Sigmoid colon (tissue), 3 donors: ENCODE measurements at regions not wholly inside any gene's neighbourhood (a gene's known extent, or its start where the extent isn't known, plus 50 kb on each side); places are given as distances from the start of the nearest gene placed in this dataset.

Source experiments
- POLR2A ChIP-seq, 2 donors: fragments of 450-650 bp; IDR thresholded peaks; one replicate each; pipeline ENCODE4 v1.6.1; 2016; ENCODE audit warnings: antibody characterized with exemption in 2 of 2, mild to moderate bottlenecking in 2 of 2, moderate library complexity in 2 of 2
- TF ChIP-seq, protein P1 (sequence below), 4 experiments: fragments of 450-650 bp in 3 of 4; fragments of 200-600 bp in 1 of 4; IDR thresholded peaks; one replicate each; pipeline ENCODE4 v1.5.1; 2016 to 2019; ENCODE audit warnings: antibody characterized with exemption in 4 of 4, mild to moderate bottlenecking in 3 of 4, moderate library complexity in 2 of 4

DNA sequence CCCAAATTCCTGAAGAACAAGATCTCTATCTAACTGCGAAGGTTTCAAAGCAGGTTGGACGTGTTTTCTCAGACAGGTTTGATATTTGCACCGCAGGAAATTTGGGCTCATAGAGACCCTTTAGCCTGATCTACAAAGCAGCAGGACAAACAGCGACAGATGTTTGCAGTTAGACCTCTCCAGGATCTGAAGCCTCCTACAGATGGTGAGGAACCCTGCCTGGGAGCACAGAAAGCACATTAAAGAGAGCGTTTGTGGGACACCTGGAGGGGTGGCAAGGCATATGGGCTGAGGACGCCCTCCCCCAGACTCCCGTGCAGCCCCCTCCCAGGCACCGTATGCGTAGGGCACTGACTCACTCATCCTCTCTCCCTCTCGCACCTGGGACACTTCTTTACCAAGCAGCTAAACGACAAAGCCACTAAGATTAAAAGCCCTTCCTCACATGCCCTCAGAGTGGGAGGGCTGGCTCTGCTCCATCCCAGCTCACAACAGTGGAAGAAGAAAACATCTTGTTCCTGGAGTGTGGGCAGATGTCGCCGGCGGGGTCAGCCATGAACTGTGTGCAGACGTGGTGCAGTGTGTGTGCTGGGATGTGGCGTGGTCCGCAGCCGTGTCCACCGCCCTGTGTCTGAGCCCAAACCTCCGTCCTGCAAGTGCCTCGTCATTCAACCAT is 249.7 kb upstream of the AFDN start:
- TF ChIP-seq POLR2A (IDR thresholded peaks at IDR 0.05): no peak
- TF ChIP-seq, protein P1, sequence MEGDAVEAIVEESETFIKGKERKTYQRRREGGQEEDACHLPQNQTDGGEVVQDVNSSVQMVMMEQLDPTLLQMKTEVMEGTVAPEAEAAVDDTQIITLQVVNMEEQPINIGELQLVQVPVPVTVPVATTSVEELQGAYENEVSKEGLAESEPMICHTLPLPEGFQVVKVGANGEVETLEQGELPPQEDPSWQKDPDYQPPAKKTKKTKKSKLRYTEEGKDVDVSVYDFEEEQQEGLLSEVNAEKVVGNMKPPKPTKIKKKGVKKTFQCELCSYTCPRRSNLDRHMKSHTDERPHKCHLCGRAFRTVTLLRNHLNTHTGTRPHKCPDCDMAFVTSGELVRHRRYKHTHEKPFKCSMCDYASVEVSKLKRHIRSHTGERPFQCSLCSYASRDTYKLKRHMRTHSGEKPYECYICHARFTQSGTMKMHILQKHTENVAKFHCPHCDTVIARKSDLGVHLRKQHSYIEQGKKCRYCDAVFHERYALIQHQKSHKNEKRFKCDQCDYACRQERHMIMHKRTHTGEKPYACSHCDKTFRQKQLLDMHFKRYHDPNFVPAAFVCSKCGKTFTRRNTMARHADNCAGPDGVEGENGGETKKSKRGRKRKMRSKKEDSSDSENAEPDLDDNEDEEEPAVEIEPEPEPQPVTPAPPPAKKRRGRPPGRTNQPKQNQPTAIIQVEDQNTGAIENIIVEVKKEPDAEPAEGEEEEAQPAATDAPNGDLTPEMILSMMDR (IDR thresholded peaks at IDR 0.05): no peak
